Endothelial cell of hepatic sinusoid (primary cell): ENCODE measurements at regions not wholly inside any gene's neighbourhood (a gene's known extent, or its start where the extent isn't known, plus 50 kb on each side); places are given as distances from the start of the nearest gene placed in this dataset.
"Not testable (repeated sequence)": the region's sequence is repeated elsewhere in the genome, so short reads cannot be mapped to it uniquely, and the experiment has no call there.

Experiments
- in situ Hi-C: cut with HindIII; loops from 2 replicates; pipeline ENCODE4 v1.10.0; 2017; ENCODE audit warnings: low sequenced_read_pairs

DNA sequence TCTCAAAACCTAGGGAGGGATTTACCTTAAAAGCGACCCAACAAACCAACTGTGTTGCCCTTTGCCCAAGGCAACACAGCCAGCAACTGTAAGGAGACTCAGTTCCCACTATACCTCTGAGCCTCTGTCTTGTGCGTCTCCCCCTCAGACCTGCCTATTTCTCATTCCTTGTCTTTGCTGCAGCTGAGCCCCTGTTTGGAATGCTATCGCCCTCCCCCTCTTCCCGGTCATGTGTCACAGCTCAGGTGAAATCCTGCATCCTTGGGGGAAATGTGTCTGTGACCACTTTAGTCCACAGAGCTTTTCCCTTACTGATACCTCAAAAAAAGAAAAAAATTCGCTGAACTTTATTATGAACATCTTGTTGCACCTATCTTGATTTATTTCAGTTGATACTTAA, 52.0 kb upstream of the LRIG1 start:
- in situ Hi-C loops: no loop called here

DNA sequence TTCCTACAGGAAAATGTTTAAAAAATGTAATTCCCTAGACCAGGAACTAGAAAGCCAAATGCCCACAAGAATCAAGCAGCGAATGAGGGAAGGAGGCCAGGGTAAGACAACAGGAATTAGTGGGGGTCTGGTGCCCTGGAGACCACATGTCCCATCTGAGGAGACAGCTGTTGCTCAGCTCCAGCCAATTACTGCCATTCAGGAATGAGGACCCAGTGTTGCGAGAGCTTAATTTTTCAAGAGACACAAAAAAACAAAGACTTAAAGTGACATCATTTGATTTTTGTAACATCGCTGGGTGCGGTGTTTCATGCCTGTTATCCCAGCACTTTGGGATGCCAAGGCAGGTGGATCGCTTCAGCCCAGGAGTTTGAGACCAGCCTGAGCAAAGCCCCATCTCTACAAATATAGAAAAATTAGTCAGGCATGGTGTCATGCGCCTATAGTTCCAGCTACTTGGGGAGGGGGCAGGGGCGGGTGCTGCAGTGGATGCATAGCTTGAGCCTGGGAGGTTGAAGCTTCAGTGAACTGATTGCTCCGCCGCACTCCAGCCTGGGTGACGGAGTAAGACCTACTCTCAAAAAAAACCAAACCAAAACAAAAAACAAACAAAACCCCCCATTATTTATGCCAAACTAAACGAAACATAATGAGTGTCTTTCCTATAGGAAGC, 52.8 kb upstream of the LRIG1 start:
- in situ Hi-C loops: no loop called here

DNA sequence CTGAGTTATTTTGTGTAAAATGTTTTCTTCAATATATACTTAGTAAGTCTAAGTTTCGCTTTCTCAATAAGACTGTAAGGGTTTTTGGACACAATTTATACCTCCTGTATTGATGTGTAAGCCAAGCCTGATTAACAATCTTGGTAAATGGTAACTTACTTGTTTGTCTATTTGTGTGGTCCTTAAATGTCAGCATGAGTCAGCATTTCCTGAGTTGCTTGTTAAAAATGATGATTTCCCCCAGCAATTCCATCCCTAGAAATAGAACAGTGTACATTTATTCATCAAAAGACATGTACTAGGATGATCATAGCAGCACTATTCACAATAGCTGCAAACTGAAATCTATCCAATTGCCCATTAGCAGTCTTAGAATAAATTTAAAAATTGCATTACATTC, 53.4 kb upstream of the LRIG1 start:
- in situ Hi-C loops: no loop called here

DNA sequence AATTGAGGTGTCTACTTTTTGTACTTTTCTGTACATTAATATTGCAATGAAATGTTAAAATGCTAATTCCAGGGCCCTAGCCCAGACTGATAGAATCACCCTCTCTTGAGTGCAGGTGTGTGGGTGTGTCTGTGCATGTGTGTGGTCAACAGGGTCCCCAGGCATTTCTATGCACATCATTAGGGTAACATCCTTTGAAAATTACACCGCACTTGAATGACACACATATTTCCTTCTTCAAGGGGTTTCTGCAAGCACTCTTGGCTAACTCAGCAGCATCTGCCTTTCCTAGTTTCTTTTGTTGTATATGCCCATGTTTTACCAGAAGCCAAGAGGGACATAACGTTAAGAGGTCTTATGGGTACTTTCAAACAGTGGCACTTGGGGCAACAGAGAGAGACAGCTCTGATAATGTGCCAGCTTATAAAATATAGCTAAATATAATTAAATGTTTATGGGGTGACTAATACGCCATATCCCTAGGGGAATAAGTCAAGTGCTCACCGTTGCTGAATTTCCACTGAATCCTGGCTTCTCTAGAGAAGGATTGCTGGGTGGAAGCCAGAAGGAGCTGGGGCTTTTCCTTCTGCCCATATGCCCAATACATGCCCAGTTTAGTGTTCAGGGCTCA, 54.5 kb upstream of the LRIG1 start:
- in situ Hi-C loops: no loop called here

DNA sequence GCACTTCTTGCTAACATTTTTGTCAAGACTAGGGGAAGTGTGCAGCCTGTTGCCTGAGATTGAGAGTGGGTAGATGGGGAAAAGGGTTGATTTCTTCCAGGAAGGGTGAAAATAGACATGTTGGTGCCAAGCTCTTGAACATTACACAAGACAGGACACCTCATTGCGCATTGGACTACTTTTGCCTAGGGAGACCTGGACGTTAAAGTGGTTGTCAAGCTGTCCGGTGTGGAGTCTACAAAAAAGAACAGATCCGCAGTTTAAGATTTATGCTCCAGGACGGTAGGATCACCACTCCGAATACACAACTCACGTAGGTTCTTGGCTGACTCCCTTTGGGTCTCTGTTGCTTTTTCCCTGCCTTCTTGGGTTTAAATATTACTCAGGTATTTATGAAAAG, 56.3 kb upstream of the LRIG1 start:
- in situ Hi-C loops: no loop called here

DNA sequence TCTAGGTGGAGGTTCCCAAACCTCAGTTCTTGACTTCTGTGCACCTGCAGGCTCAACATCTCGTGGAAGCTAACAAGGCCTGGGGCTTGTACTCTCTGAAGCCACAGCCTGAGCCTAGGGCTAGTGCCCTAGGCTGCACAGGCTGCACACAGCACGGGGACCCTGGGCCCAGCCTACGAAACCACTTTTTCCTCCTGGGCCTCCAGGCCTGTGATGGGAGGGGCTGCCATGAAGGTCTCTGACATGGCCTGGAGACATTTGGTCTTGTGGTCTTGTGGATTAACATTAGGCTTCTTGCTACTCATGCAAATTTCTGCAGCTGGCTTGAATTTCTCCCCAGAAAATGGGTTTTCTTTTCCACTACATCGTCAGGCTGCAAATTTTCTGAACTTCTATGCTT, 59.1 kb upstream of the LRIG1 start:
- in situ Hi-C loops: not testable (repeated sequence)

DNA sequence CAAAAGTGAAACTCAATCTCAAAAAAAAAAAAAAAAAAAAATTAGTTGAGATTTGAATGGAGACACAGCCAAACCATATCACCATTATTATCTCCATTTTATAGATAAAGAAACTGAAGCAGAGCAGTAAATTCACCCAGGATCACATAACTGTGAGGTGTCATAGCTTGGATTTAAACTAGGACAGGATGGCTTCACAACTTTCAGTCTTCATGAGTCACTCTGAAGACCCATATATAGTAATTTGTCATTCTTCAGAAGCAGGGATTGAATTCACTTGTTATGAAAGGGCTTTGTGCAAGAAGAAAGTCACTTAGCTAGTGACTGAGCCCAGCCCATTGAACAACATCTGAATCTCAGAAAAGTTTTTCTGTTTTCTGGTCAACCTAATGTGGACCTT, 60.5 kb upstream of the LRIG1 start:
- in situ Hi-C loops: no loop called here

DNA sequence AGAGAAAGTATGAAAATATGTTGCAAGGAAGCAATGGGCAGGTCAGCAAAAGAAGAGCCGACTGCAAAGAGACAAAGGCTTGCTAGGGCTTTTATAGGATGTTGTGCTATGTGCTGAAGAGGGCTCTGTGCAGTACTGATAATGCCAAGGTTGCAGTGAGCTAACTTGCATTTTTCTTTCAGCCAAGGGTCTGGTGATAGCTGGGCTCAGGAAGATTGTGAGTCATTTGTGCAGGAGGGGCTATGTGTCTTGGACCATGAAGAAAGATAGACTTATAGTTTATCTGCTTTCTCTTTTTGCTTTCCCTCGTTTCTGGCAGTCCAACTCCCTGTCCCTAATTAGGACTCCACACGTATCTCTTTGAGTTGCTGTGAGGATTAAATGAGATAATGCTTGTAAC, 64.5 kb upstream of the LRIG1 start:
- in situ Hi-C loops: no loop called here

DNA sequence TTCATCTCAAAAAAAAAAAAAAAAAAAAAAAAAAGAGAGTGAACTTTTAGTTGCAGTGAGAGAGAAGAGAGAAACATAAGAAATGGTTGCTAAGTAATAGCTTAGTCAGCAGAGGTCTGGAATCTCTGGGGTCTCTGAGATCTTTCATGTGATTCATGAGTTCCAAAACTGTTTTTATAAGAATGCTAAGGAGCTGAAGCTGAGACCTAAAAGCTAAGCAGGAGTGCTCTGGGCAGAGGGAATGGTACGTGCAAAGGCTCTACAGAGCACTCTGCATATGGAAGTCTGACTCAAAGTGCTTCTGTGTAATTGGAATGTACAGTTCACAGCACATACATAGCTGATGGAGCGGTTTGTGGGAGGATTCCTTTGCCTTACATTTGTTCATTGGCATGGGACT, 66.3 kb upstream of the LRIG1 start:
- in situ Hi-C loops: no loop called here

DNA sequence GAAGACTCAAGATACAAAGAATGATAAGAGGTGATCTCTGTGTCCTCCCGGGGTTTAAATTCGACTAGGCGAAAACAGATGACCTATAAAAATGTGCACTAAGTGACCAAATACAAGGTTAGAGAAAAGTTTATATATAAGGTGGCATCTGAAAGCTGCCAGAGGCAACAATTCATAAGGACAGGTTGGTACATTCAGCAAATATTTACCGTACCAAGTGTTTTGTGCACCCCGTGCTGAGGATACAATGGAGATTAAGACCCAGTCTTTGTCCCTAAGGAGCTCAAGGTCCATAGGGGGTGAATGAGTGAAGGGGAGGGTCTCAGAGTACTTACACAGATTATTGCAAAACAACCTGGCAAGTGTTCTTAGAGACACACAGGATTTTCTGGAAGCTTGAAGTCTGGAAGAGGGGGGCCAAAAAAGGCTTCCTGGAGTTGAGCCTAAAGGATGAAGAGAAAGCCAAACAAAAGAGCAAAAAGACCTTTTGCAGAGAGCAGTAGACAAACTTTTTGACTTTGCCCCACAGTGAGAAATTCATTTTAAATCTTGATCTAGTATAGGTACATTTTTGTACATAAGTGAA, 71.4 kb upstream of the LRIG1 start:
- in situ Hi-C loops: no loop called here

DNA sequence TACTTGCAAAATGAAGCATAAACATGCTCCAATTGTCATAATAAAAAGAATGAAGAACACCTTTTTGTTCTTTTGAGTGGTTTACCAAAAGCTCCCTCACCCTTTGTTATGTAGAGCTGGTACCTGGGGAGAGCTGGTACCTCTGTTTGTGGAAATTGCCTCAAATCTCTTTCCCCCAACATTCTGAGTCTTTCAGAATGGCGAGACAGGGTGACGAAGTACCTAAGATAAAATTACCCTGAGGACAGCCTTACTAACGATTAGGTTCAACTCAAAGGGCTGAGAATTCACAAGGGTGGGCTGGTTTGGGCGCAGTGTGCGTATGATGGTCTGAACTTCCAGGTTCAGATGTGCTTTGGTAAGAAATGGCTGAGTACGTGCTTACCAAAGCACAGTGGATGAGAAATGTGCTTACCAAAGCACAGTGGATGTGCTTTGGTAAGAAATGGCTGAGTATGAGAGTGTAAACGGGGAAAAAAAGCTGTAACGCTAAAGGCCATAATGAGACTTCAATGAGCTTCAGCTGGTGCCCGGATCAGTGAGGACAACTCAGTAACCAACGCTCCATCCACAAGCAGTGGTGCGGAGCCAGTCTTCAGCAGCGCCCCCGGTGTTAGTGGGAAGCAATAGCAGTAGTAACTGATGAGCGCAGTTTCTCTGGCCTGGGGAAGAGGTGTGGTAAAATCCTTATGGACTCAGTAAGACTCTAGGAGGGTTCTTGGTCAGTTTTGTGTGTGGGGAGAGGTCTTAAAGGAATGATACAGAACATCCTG, 72.3 kb upstream of the LRIG1 start:
- in situ Hi-C loops: no loop called here

DNA sequence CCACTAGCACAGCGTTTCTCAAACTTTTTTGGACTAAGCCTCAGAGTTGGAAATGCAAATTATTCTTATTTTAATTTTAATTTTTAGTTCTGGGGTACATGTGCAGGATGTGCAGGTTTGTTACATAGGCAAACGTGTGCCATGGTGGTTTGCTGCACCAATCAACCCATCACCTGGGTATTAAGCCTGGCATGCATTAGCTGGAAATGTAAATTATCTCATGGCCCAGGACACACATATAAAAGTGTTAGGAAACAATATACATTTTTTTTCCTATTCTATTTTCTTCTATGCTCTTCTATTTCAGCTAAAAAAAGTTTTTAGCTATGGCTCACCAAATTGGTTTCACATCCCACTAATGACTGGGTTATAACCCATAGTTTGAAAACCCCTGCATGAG, 73.3 kb upstream of the LRIG1 start:
- in situ Hi-C loops: no loop called here

DNA sequence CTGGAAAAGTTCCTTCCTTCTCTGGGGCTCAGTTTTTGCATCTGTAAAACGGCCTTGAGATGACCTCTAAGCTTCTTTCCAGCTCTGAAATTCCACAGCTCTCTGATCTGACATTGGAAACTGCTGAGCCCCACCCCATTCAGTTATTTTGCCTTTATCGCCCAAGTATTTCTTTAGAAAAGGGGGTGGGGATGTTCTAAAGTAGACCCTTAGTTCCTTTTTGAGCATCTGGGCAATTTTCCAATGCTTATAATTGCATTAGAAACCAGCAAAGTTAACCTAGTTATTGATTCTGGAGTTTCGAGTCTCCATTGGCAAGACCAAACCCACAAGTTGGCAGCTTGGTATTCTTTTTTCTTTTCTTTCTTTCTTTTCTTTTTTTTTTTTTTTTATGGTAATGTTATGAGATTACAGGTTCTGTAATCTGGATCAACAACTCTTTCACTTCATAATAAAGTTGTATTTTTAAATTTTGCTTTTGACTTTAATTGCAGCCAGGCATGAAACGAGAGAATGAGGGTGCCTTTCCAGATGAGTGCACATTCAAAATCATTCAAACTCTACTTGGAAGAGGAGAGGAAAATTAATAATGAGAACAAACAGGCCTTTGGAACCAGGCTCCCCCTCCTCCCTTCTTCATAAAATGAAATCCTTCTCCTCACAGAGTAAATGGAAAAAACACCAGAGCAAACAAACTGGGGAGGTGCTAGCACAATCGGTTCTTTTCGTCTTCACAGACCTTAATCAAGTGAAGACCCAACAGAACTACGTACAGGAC, 76.8 kb upstream of the LRIG1 start:
- in situ Hi-C loops: no loop called here

DNA sequence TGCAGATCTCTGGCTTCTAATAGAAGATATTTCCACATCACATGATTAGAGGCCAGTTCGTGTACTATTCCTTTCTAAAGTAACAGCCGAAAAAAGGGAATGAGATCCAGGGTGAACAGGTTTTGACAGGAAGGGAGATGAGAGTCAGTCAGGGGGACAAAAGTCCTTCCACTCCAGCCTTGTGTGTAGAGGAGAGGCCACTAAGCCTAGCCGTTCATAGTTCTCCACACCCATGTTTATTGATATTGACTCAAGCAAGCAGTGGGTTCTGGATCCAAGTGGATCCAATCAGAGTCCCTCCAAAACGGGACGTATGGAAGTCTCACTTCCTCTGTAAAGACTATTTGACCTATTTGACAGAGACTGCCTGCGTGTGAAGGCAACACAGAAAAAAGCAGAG, 80.4 kb upstream of the LRIG1 start:
- in situ Hi-C loops: loop anchor here (5.0 kb wide), 1 partner anchor 46 kb away; no protein-coding TSS in a partner anchor

DNA sequence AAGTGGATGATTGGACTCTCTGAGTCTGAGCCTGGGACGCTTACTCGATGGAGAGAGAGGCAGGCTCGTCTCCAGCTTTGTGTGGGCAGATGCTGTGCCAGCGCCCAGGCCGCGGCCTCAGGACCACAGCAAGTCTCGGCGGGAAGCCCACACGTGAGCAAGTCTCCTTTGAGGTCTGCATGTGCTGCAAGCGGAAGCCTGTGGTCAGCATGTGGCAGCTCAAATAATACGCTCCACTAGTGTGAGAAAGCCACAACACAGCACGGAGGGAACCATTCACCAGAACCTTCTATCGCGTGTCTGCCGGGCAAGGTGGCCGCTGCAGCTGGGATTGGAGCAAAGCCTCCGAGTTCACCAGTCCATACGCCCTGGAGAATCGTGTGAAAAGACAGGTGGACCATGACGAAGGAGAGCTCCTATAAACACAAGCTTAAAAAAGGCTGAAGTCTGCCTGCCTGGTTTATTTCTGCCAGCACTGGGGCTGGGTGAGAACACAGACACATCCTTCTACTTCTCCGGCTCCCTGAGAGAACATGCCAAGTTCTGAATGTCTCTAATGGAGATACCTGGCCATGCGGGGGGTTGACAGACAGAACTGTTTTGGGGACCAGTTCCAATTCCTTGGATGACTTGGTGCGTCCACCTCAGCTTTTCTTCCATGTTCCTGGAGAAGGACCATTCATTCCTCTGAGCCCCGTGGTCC, 82.0 kb upstream of the LRIG1 start:
- in situ Hi-C loops: loop anchor here (5.0 kb wide), 1 partner anchor 44 kb away; no protein-coding TSS in a partner anchor

DNA sequence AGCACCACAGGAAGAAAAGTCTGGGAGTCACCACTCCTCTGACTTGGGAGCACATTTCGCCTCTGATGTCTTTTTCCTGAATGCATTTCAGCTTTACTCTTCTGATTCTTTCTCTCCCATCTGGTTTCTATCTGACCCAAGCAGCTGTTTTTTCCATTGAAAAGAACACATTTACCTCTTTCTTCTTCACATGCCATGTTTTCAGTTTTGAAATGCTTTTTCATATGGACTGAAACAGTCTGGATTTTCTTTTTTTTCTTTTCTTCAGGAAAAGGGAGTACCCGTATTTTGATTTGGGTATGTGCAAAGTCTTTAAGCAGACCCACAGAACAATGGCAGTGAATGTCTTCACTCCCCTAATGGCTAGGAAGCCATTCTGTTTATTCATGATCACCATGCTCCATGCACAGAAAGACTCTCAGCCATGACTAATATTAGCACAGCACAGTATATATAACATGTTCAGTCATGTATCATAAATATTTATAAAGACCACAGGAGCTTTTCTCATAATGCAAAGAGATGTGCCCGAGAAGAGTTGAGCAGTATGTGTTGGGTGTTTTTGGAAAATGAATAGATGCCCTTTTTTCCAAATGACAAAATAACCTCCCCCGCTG, 82.7 kb upstream of the LRIG1 start:
- in situ Hi-C loops: loop anchor here (5.0 kb wide), 1 partner anchor 44 kb away; no protein-coding TSS in a partner anchor

DNA sequence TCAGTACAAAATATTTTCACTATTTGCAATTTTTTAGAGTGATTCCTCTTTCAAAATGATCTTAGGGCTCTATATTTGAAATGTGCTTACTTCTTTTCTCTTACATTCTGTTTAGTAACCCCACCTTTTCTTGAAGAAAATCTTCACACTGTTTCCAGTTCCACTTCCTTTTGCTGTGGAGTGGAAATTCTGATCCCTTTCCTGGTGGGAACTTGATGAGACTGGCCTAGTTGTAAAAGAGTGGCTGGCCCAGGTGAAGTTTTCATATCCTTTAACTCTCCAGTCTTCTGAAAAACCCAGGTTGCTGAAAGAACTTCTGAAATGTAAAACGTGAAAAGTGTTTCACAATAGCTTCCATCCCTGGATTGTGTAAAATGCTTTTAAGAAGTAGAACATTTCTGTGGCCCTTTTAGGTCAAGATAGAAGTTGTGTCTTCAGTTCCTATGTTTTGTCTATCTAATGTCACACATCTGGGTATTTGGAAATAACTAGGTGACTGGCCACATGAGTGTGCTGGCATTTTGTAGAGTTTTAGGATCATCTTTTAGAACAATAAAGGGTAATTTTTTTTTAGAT, 84.8 kb upstream of the LRIG1 start:
- in situ Hi-C loops: no loop called here

DNA sequence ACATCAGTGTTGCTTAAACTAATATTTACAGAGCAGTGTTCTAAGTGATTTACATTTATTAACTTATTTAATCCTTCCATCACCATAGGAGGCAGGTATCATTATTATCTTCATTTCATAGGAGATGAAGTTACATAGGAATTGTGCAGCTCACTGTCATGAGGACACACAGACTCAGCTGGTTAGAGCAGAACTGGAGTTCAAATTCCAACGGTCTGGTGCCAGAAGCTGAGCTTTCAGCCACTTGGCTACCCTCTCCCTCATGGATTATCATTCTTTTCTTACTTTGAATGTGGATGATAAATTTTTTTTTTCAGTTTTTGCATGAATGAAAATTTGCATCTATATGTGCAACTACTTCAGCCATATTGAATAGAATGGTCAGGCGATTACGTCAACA, 86.0 kb upstream of the LRIG1 start:
- in situ Hi-C loops: no loop called here

DNA sequence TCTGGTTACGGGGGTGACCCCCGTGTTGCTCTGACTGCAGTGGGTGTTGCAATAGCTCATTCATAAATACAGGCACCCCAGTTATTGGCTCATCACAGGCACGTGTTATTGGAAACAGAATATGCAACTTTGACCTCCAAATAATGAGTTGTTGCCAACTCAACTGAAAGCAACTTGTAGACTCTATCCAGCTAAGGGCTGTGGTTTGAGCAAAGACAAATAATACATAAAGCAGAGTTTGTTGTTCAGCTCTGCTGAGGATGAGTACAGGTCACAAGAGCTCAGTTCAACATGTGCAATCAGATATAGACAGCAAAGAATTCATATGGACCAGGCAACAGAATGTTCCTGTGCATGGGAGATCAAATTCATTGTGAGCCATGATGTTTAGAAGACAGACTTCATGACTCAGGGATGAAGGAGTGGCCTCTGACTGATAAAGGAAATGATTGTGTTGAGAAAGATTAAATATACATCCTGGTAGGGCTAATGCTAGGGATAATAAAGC, 87.6 kb upstream of the LRIG1 start:
- in situ Hi-C loops: no loop called here
